HG03565 (cell line): ENCODE measurements at regions not wholly inside any gene's neighbourhood (a gene's known extent, or its start where the extent isn't known, plus 50 kb on each side); places are given as distances from the start of the nearest gene placed in this dataset.
A peak's percentile ranks its signal among the peaks of the same experiment; 100 is the strongest.
"Not testable (repeated sequence)": the region's sequence is repeated elsewhere in the genome, so short reads cannot be mapped to it uniquely, and the experiment has no call there.

Source experiments
- ATAC-seq: cut with Tn5 transposase; IDR thresholded peaks from one replicate; pipeline ENCODE4 v1.9.1; 2021; ENCODE audit warnings: mild to moderate bottlenecking, moderate library complexity; ENCODE audit not compliant: unreplicated experiment

DNA sequence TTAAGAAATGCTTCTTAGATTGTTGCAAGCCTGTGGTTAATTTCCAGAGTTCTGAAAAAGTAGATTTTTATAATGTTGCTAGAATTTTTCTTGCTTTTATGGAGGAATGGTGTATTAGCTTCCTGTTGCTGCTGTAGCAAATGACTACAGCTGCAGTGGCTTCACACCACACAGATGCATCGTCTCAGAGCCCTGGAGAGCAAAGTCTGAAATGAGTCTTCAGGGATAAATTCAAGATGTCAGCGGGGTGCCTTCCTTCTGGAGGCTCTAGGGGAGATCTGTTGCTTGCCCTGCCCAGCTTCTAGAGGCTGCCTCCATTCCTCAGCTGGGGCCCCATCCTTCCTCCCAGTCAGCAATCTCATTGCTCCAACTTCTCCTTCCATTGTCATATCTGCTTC, 187.8 kb downstream of the ZNF516 start:
- ATAC-seq: peak; percentile 33

DNA sequence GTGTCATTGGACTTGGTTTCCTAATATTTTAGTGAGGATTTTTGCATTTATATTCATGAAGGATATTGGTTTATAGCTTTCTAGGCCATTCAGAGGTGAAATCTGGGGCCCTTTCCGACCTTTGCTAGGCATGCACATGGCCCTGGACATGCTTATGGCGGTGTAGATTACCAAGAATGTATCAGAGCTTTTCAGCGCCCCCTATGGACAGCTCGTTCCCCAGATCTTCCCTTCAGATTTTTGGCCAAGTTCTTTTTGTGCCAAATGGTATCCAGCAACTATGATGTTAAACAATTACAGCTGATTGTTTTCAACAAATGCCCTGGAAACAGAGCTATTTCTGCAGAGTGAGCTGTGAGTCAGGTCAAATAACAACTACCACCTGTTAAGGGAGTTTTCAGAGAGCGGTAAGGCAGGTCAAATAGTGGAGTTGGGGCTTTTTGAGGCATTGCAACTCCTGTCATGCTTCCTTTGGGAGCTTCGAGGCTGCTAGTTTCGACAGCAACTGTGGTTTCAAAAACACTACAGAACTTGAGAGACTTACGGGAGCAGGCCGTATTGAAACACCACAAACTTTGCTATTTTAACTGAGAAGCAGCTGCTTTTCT, 188.3 kb downstream of the ZNF516 start:
- ATAC-seq: peak; percentile 47

DNA sequence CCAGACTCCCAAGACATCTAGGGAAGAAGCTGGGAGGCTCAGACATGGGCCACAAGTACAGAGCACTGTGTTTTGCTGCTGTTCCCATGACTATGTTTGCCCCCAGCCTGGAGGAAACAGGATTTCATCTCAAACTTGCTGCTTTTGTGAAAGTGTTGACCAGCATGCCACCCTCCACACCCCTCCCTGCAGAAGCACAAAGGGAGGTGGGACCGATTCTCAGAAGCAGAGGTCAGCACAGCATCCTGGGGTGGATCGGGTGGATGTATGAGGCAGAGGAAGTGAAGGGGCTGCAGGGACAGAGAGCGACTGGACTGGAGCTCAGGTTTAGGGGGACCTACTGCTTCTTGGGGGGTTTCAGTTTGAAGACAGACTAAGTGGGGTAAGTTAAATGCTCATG, 209.2 kb downstream of the ZNF516 start:
- no peak for ATAC-seq

DNA sequence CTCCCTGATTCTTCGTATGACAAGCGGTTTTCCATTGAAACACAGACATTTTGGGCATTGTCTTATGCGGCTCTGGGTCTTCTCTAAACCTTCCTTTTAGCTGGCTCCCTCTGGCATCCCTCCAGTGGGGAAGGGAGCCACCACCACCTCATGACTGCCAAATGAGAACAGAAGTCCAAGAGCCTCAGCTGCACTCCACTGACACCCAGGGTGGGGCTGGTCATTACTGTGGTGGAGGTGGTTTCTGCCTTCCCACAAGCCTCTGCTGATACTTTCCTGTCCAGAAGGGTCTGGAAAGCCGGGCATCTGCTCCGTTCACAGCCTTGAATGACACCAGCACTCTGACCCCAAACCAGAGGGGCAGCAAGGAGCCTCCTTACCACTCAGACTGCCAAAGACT, 213.5 kb downstream of the ZNF516 start:
- ATAC-seq: no peak

DNA sequence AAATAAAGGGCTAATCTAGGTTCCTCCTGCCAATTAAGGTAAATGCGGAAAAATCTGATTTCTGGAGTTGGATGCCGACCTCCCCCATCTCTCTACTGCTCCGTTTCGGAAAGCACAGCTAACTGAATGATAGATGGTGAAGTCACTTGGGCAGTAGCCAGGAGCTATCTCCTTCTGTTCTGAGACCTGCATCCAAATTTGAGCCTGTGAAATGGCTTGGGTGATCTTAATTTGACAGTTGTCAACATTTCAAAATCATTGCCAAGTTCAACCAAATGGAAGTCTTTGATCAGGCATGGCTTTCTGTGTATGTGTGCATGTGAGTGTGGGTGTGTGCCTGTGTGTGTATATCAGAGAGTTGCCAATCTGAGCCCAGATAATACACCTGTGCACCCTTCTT, 217.2 kb downstream of the ZNF516 start:
- ATAC-seq: no peak

DNA sequence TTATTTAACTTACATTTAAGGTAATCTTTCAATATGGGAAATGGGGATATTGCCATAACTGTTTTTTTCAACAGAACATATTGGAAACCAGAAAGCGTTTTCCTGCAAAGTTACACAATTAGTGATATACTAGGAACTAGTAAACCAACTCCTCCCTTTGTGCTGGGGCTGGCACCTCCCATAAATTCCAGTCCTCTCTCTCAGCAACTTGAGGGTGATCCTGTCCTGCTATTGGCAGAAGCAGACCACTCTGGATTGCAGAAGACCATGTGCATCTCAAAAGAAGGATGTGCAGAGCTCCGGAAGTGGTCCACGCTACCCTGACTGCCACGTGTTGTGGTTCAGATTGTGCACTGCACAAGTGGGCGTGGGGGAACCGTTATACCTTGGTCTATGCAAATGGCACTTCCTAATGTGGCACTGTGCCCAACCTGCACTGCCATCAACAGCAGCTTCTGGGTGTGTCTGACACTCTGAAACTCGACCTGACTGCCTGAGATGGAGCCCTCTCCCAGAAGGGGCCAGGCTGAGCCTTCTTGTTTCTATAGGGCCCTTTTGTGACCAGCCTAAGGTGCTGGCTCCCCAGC, 219.2 kb downstream of the ZNF516 start:
- no peak for ATAC-seq

DNA sequence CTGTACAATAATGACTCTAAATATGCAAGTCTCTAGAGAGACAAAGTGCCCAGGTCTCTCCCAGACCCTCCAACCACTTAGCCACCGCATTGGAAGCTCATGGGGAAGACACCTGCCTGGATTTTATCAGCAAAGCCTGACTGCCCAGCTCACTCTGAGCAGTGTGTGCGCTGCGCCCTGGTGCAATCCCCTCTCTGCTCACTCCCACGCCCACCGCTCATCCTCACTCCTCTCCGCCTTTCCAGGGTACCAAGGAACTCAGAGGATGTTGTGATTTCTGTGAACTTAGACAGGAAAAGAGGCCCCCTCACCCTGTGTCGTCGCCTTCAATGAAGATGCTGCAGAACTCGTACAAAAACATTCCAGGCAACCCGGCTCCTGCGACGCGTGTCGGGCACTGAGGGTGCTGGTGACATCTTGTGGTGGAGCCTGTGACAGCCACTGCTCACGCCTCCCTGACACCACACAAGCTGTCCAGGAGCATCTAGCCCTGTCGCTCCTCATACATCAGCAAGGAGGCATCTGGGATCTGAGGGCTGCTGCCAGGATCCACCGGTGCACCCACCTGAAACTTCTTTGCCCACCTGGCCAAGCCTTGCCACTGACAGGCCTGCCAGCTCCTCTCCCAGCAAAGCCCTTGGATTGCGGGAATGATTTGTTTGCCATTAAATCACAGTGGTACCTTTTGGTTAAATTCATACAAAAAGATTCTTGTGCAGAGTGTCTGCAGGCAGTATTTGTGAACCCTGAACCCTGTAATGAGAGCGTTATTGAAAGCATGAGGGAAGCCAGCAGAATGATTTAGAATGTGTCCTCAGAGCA, 220.4 kb downstream of the ZNF516 start:
- ATAC-seq: no peak

DNA sequence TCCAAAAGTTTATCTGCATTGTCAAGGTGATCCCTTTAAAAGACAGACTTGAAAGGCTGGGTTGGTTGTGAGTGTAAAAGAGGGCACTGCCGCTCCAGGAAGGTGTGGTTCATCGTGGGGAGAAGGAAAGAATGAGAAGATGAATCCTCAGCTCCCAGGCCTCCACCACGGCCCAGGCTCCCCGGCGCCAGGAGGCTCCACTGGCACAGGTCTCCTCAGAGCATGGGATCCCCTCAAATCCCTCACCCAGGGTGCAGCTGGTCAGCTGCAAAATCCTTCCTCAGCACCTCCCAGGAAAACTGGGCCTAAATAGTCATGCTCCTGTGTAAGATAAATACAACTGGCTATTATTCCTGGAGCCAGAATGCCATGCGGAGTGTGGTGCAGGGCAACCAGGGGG, 221.1 kb downstream of the ZNF516 start:
- no peak for ATAC-seq

DNA sequence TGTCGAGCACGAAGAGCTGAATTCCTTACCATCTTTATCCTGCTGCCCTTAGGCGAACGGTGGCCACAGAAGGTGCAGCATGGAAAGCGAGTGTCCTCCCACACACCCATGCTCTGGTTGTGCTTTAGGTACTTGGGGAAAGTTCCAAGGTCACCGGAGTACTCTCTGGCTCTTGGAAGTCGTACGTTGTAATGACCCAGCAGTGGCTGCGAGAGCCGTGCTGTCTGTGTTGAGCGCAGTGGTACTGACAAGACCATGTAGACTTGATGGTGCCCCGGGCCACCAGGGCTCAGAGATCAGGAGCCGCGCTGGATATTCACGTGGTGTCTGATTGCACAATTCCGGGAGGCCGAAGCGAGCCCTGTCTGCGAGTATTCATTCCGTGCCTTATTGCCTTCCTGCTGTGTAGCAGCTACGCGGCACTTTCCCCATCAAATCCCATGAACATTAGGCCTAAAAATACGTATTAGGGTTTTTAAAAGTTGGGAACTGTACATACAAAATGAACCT, 222.0 kb downstream of the ZNF516 start:
- no peak for ATAC-seq

DNA sequence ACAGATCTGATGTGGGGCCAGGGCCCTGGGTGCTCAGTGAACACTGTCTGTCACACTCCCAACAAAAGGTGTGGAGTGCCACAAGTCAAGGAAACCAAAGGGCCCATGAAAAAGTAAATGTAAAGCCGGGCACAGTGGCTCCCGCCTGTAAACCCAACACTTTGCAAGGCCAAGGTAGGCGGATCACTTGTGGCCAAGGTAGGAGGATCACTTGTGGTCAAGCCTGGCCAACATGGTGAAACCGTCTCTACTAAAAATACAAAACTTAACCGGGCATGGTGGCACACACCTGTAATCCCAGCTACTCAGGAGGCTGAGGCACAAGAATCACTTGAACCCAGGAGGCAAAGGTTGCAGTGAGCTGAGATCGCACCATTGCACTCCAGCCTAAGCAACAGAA, 227.6 kb downstream of the ZNF516 start:
- not testable (repeated sequence) for ATAC-seq

DNA sequence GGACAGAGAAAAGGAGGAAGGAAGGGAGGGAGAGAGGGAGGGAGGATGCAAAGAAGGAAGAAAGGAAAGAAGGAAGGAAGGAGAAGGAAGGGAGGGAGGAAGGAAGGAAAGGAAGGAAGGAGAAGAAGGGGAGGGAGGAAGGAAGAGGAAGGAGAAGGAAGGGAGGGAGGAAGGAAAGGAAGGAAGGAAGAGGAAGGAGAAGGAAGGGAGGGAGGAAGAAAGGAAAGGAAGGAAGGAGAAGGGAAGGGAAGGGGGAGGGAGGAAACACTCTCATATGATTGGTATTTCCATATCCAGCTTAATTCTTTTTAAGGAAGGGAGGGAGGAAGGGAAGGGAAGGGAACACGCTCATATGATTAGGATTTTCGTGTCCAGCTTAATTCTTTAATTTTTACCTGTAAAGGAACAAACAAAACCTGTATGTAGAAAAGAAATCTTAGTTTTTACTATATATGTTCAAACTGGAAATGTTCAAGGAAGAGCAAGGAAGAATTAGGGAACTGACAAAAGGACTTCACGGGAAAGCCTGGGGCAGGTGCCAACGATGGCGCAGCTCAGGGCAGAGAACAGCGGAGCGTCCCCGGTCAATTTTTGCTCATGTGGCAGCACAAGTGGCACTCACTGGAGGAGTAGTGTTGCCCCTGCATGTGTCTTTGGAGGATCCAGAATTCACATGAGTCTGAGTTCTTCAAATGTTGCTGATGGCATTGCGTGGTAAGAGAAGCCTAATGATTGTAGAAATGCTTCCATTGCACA, 228.6 kb downstream of the ZNF516 start:
- ATAC-seq: no peak

DNA sequence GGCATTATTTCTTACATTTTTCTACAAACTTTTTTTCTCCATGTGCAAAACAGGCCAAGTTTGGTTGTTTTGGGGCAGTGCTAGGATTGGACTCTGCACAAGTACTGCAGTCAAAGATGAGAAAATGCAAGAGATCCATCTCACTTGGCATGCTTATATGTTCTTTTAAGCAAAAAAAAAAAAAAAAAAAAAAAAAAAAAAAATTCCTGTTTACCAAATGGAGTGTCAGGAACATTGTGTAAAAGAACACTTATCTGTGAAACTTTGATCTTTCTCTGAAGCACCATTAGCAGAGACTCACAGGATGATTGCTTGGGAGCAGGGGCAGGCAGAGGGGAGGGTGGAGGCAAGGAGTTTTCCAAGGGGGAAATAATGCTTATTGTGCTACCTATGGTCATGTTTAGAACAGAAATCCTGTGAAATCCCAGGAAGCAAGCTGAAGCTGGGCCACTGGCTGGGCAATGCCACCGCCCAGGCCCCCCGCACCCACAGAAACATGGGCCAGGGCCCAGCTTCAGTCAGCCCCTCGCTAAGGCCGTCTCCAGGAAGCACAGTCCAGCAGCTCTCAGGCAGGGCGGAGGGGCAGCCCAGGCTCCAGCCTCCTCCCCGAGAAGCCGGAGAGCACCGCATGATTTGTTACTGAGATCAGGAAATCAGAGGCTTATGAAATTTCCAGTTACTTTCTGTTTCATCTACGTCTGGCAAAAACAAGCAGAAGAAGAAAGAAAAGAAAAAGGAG, 229.4 kb downstream of the ZNF516 start:
- no peak for ATAC-seq

DNA sequence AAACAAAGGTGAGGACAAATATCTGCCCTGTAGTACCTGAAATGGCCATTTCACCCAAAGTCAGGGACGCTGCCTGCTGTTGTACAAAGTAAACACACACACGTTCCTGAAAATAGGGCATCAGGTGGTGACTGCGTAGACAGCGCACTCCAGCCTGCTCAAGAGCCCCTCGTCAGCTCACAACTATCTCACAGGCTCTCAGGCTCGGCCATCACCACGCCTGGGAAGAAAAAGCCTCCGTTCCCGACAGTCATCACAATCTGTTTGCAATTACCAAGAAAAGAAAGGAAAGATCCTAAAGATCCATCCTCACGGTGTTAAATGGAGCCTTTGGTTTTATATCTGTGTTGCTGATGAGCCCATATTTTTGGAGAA, 230.2 kb downstream of the ZNF516 start:
- ATAC-seq: no peak

DNA sequence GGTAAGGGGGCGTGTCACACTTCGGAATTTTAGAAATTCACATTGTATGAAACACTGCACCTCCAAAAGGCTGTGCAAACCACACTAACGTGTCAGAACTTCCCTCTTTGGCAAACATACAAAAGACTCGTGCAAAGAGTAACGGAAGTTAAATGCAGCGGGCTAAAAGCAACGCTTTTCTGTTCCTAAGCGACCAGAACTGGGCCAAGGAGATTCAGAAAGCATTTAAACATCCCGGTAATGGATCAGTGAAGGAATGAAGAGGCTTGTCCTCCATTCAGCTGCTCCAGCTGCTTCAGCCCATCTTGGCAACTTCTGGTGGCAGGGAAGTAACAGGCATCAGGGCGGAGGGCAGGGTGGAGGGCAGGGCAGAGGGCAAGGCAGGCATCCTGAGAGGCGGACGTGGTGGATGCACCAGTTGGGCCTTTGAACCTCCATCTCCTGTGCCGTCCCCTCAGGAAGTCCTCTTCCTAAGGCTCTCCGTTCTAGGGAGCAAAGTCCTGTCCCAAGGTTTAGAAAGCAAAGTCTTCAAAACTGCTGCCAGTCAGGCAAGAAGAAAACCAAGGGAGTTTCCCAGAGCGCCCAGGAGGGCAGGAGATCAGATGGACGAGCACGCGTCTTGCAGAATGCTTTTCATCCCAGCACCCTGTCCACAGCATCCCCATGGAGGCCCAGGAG, 230.7 kb downstream of the ZNF516 start:
- no peak for ATAC-seq

DNA sequence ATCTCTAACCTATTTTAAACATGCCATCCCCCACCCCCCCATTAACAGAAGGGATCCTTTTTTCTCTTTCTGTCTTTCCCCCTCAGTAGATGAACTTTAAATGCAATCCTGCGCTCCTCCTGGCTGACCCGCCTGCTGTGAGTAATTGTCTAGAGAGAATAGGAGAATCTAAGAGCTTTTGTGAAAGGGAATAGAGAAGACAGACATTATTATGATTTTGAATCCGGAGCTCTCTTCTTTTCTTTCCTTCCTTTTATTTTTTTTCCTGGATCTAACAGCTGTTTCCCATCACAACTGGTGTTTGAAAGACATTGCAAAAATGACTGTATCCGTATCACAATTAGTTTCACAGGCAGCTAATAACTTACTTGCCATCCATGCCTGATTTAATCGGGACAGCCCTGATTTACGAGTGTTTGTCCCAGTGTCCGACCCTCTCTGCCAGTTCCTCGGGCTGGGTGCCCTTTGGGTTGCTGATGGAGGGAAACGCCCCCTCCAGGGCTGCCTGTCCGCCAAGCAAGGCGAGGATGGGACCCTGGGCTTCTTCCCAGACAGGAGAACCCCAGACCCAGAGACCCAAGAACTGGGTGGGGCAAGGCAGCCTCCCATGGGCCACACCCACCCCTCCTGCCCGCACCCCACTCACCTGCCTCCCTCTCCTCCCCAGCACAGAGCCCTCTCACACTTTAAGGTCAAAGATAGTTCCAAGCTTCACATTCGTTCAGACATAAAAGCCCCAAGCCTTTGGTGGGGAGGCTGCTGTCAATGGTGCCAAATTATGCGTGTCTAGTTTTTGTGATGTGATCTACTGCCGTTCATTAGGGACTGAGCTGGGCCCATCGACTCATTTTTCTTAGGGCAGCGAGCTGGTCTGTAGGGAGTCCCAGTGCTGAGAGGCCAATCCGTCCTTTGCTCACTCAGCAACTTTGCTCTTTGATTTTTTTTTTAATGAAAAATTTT, 231.7 kb downstream of the ZNF516 start:
- no peak for ATAC-seq

DNA sequence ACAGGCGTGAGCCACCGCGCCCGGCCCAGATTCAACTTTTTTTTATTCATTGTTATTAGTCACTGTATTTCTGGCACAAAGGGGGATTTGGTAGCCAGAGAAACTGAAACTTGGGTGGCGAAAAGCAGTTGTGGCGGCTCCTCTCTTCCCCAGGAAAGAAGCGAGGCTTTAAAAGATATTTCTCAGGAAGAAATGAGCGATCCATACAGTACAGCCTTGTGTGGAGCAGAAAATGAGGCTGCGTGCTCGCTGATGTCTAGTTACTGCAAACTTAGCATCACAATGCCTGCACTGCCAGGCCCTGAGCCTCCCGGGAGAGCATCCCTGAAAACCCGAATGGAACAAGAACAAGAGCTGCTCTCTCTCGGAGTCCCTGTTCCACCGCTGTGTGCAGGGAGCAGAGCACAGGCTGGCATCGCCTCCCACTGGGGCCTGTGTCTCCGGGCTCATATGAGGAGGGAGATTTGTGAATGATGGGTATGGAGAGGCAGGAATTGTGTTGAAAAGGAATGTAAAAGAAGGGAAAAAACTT, 234.0 kb downstream of the ZNF516 start:
- no peak for ATAC-seq

DNA sequence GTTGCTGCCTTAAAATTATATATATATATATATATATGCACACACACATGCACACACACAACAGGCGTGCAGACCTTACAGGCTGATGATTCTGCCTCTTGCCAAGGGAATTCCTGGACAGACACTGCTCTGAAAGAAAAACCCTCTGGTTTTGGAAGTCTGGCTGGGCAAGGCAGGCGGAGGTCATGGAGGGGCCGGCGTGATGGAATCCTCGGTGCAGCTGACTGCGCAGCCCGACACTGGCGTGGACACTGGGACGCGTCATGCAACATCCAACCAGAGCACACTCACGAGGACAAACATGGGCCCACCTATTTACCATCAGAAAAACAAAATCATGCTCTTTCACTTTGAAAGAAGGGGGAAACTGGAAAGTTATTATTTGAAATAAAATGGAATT, 235.3 kb downstream of the ZNF516 start:
- no peak for ATAC-seq

DNA sequence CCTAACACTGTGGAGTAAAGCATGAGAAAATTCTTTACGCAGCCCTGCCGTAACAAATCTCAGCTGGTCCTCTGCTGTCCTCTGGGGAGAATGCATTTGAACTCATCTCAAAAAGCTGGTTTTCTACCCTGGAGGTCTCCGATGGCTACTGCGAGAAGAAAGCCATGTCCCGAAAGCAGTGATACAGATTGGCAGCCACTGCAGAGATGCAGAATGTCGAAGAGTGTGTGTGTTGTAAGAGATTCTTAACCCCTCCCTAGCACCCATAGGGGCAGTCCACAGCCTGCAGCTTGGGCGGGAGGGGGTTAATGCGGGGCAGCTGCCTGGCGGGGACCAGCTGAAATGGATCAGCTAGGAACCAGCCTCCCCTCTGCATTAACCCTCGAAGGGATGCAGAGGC, 235.9 kb downstream of the ZNF516 start:
- no peak for ATAC-seq

DNA sequence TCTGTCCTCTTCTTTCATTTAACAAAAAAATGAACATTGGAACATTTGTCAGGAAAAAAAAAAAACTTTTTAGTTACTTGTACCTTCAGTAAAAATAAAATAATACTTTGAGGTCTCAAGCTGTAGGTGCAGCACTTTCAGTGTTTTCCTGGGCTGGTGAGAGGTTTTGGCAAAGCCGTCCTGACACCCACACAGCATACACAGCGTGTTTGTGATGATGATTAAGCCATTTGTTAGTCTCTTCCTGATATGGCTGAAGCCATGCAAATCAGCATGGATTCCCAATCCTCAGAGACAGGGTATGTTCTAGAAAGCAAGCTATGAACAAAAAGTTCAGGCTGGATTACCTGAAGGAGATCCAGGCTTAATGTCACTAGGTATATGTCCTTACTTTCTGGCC, 236.8 kb downstream of the ZNF516 start:
- ATAC-seq: no peak
